LNCAP (cell line): ENCODE measurements at regions not wholly inside any gene's neighbourhood (a gene's known extent, or its start where the extent isn't known, plus 50 kb on each side); places are given as distances from the start of the nearest gene placed in this dataset.

Source experiments
- CTCF ChIP-seq: fragments of 450-650 bp; IDR thresholded peaks from 2 replicates; pipeline ENCODE4 v1.5.1; 2017; ENCODE audit warnings: mild to moderate bottlenecking

DNA sequence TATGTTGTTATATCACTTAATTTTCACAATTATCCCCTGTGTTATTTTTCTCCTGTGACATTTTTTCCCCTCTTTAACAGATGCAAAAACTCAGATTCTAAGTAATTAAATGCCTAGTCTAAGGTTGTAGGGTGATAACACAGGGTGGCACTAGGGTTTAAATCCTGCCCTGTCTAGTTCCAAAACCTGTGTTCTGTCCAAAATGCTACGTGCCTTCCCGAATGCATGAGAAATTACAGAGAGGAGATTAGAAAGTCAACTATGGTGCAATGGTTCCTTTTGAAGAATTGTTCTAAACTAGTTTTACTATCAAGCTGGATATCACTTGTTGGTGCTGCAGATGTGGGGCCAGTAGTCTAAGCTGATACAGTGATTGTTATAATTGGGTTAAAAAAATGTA is 108.0 kb downstream of the DIPK2A start:
- no peak for TF ChIP-seq CTCF

DNA sequence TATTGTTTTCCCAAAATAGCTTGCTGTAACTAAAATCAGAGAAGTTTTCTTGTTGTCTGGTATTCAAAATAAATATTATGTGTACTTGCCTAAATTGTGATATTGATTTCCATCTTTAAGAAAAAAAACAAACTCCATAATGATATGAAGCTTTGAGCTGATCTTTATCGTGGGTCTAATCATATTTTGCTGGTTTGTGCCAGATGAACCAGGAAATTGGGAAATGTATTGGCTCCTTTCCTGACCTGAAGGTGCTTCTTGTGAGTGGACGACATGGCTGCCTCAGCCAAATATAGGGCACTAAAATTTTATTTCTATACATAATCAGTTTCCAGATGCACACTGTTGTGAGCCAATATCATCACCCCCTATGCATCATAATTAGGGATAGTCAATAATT is 113.3 kb downstream of the DIPK2A start:
- TF ChIP-seq CTCF: no peak

DNA sequence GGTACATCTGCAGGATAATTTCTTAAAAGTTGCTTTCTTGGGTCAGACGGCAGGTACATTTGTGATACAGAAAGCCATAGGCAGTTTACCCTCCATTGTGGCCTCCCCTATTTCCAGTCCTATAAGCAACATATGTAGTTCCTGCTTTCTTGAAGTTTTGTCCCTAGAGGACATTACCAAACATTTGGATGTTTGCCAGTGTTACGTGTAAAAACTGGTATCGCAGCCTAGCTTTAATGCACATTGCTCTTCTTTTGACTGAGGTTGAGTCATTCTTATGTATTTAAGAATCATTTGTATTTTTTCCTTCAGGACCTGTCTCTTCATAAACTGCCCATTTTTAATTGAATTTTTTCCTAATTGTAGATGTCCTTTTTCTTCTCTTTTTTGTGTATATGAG is 114.3 kb downstream of the DIPK2A start:
- TF ChIP-seq CTCF: no peak

DNA sequence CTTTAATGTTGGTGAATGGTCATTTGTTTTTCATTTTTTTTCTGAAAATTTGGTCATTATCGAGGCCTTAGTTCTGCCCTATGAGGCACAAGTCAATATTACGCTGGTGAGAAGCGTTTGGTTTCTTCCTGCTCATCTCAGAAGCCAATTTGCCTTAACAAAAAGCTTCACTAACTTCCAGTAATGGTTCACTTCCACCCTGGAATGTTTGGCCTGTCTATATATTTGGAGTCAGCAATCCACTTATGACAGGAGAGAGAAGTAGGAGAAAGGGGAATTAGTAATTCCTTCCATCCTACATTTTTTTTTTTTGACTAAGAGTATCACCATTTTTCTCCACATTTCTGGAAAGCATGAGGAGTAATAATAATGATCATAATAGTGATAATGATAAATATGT is 124.4 kb downstream of the DIPK2A start:
- no peak for TF ChIP-seq CTCF

DNA sequence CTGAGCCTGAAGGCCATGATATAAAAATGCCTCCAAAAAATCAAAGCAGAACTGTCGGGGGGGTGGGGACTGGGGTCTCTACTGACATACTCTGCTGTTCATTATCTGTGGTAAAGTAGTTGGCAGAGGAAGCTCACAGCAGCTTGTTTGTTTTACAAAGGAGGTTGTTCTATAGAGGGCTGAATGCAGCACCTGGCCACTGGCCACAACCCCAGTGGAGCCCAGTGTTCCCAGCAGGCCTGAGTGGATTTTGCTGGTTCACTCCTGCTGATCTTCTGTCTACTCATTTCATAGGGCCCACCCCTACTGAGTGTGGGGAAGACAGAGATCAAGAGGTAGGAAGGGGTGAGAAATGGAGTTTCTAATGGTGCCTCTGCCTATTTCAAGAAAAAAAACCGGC is 125.5 kb downstream of the DIPK2A start:
- no peak for TF ChIP-seq CTCF

- no peak for TF ChIP-seq CTCF
Observed at GRCh38 chr3:144098691-144099090, 127.1 kb downstream of the DIPK2A start.

- TF ChIP-seq CTCF: no peak
Observed at GRCh38 chr3:144102421-144102820, 130.8 kb downstream of the DIPK2A start.

DNA sequence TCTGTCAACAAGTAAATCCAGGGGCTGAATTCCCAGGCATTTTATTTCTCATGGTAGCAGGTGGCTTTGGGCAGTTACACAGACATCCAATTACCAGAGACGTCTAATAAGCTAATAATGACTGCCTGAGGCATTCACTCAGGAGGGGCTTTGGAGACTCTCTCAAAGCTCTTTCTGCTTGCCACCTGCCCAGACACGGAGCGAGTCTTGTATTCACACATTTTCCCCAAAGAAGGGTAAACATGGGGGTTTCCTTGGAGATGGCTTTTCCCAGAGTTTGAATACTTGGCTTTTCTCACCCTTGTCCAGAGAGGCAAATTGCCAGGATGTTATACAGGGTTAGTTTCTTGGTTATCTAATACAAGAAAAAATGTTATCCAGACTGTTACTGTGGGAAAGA is 132.6 kb downstream of the DIPK2A start:
- no peak for TF ChIP-seq CTCF
